GM13976 (cell line): ENCODE measurements at regions not wholly inside any gene's neighbourhood (a gene's known extent, or its start where the extent isn't known, plus 50 kb on each side); places are given as distances from the start of the nearest gene placed in this dataset.
"Not testable (repeated sequence)": the region's sequence is repeated elsewhere in the genome, so short reads cannot be mapped to it uniquely, and the experiment has no call there.

Experiments
- DNase-seq: peaks from one replicate; pipeline ENCODE4 v3.0.0; 2012; ENCODE audit warnings: low spot score
- in situ Hi-C: fragments of 300-500 bp; cut with MboI; formaldehyde crosslinking; loops from one replicate; pipeline ENCODE4 v1.12.0; 2022; ENCODE audit warnings: low sequenced_read_pairs, mixed read lengths, inconsistent platforms; ENCODE audit not compliant: unreplicated experiment
- TF ChIP-seq, protein P1 (sequence below): IDR thresholded peaks from 2 replicates; pipeline ENCODE4 v1.5.1; 2012; ENCODE audit warnings: borderline replicate concordance, mild to moderate bottlenecking; ENCODE audit not compliant: insufficient read depth; ENCODE audit errors: extremely low read depth, missing control alignments, control extremely low read depth

DNA sequence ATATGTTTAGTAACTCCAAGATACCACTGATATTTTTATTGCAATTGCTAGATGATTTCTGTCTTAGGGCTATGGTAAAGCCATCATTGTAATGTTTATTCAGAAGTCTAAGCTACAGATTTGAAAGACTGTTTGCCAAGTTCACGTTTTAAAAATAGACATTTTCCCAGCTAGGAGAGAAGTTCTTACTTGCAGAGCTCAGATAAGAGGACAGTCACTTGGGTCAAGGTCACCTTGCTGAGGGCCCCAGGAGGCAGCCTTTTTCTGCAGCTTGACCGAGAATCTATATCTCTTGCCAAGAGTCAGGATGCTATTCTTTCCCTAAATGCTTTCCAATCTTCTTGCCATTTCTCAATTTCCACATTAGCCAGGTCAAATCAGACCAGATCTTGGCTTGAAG, 1011.2 kb downstream of the KCNMA1 start:
- in situ Hi-C loops: no loop called here
- TF ChIP-seq, protein P1, sequence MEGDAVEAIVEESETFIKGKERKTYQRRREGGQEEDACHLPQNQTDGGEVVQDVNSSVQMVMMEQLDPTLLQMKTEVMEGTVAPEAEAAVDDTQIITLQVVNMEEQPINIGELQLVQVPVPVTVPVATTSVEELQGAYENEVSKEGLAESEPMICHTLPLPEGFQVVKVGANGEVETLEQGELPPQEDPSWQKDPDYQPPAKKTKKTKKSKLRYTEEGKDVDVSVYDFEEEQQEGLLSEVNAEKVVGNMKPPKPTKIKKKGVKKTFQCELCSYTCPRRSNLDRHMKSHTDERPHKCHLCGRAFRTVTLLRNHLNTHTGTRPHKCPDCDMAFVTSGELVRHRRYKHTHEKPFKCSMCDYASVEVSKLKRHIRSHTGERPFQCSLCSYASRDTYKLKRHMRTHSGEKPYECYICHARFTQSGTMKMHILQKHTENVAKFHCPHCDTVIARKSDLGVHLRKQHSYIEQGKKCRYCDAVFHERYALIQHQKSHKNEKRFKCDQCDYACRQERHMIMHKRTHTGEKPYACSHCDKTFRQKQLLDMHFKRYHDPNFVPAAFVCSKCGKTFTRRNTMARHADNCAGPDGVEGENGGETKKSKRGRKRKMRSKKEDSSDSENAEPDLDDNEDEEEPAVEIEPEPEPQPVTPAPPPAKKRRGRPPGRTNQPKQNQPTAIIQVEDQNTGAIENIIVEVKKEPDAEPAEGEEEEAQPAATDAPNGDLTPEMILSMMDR: no peak
- no peak for DNase-seq

DNA sequence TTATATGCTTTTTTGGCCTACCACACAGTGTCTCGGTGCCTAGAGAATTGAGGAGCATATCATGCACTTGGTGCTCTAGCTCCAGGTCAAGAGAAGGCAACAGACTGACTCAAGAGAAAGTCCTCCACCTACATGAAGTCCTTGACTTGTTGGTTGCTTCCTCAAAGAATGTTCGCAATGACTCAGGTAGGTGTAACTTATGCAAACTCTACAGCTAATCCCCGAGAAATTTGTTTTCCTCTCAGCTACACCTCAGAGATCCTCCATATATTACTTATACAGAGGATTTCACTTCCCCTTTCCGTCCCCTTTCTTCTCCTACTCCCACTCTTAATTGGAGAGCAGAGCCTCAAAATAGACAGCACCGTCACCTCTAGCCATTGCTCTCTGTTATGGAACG, 1013.1 kb downstream of the KCNMA1 start:
- in situ Hi-C loops: no loop called here
- peak; percentile 50 for DNase-seq
- TF ChIP-seq, protein P1: no peak

DNA sequence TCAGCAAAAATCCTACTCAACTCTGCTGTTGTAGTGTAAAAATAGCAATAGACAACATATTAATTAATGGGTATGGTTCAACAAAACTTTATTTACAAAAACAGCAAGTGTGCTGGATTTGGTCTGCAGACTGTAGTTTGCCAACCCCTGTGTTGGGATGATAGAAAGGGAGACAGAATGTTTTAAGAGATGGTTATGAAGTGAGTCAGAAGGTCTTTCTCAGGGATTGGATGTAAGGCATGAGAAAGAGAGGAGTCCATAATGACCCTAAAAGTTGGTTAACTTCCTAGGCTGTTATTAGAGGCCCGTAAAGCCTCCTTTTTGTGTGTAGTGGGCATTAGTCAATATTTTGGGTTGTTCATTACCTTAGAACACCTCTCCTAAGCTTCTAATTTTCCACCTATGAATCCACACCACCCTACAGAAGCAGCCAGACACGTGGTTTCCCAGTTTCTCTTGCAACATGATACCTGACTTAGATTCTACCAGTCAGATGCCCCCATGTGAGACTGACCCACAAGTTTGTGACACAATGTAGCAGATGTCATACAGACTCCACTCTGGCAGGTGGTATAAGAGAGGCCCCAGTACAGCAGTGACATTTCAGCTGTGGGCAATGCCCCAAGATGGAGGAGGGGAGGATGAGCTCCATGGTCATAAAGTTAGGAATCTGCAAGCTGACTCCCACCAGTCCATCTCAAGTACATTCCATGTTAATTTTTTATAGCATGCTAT, 1015.6 kb downstream of the KCNMA1 start:
- no peak for DNase-seq
- in situ Hi-C loops: no loop called here
- TF ChIP-seq, protein P1: no peak

DNA sequence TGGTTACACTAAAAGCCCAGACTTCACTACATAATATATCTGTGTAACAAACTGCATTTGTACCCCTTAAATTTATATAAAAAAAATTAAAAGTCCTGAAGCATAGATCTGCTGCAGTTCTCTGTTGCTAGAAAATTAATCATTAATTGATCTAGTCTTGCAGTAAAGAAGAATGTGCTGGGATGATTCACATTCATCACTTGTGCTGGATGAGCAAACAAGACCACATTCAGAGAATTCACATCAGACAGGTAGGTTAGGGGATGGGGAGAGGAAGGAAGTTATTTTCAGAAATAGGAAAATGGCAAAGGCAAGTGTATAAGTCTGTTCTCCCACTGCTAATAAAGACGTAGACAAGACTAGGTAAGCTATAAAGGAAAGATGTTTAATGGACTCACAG, 1019.0 kb downstream of the KCNMA1 start:
- in situ Hi-C loops: no loop called here
- DNase-seq: no peak
- TF ChIP-seq, protein P1: no peak

DNA sequence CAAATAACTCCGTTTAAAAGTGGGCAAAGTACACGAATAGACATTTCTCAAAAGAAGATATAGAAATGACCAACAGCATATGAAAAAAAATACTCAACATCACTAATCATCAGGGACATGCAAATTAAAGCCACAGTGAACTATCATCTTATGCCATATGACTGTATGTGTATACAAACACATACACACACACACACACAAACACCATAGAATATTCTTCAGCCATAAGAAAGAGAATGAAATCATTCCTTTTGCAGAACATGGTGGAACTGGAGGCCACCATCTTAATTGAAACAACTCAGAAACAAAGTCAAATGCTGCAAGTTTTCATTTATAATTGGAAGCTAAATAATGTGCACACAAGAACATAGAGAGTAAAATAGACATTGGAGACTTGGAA, 1019.4 kb downstream of the KCNMA1 start:
- TF ChIP-seq, protein P1: no peak
- in situ Hi-C loops: no loop called here
- no peak for DNase-seq

DNA sequence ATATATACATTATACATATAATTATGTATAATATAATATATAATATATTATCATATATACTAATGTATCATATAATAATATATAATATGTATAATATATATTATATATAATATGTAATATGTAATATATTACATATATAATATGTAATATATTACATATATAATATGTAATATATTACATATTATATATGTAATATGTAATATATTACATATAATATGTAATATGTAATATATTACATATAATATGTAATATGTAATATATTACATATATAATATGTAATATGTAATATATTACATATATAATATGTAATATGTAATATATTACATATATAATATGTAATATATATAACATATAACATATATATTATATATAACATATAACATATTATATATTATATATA, 1020.9 kb downstream of the KCNMA1 start:
- in situ Hi-C loops, DNase-seq: not testable (repeated sequence)

DNA sequence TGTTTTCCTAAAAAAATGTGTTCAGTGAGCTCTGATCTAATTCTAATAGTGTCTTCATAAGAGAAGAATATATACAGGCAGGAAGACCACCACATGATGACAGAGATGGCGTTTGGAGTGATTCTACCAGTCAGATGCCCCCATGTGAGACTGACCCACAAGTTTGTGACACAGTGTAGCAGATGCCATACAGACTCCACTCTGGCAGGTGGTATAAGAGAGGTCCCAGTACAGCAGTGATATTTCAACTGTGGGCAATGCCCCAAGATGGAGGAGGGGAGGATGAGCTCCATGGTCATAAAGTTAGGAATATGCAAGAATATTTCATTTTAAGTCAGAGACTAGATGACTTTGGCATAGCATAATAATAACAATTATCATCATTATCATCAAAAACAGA, 1022.6 kb downstream of the KCNMA1 start:
- in situ Hi-C loops: no loop called here
- TF ChIP-seq, protein P1: no peak
- no peak for DNase-seq
